Adrenal gland (tissue), 5 donors: ENCODE measurements at regions not wholly inside any gene's neighbourhood (a gene's known extent, or its start where the extent isn't known, plus 50 kb on each side); places are given as distances from the start of the nearest gene placed in this dataset.

Source experiments
- POLR2A ChIP-seq, 2 donors: fragments of 450-650 bp; IDR thresholded peaks; one replicate each; pipeline ENCODE4 v1.6.1; 2017; ENCODE audit warnings: antibody characterized with exemption in 2 of 2, mild to moderate bottlenecking in 2 of 2, moderate library complexity in 1 of 2
- TF ChIP-seq, protein P1 (sequence below), 6 experiments: fragments of 450-650 bp in 4 of 6; fragments of 200-600 bp in 2 of 6; sonication (generic) in 1 of 6; IDR thresholded peaks; 1 replicate in 5 of 6; 2 replicates in 1 of 6; pipeline versions ENCODE4 v1.5.1 to v1.8.0; 2016 to 2021; ENCODE audit warnings: antibody characterized with exemption in 6 of 6, mild to moderate bottlenecking in 2 of 6, moderate library complexity in 1 of 6
- donor health status: DM: no; HTN: no; CAD: no.

DNA sequence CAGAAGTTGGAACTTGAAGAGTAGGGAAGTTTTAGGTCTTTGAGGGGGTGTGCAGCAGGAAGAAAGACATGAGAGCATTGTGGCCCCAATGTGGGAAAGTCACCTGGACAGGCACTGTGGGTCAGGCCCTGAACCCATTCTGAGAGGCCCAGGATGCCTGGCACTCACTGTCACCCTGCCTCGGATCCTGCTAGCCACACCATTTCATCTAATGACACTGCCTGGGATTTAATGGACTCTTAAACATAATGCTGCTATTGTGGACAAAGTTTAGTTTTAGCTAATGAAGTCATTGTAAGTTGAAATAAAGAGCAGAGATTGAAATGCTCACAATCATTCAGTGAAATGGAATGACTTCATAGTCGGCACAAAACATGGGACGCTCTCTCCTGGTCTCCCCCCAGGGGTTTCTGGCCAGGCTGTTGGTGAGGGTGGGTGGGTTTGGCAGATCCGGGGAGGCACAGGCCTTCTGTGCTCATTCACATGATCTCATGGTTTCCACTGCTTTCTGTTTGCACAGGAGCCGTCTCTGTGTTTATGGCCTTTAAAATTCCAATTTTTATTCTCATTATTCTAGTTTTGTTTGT, 141.8 kb upstream of the KLHL29 start:
- TF ChIP-seq, protein P1, sequence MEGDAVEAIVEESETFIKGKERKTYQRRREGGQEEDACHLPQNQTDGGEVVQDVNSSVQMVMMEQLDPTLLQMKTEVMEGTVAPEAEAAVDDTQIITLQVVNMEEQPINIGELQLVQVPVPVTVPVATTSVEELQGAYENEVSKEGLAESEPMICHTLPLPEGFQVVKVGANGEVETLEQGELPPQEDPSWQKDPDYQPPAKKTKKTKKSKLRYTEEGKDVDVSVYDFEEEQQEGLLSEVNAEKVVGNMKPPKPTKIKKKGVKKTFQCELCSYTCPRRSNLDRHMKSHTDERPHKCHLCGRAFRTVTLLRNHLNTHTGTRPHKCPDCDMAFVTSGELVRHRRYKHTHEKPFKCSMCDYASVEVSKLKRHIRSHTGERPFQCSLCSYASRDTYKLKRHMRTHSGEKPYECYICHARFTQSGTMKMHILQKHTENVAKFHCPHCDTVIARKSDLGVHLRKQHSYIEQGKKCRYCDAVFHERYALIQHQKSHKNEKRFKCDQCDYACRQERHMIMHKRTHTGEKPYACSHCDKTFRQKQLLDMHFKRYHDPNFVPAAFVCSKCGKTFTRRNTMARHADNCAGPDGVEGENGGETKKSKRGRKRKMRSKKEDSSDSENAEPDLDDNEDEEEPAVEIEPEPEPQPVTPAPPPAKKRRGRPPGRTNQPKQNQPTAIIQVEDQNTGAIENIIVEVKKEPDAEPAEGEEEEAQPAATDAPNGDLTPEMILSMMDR (IDR thresholded peaks at IDR 0.05) = no peak
- TF ChIP-seq POLR2A (IDR thresholded peaks at IDR 0.05) = no peak
